Activated T-helper 2 cell treated with anti-CD3 and anti-CD28 coated beads, Interferon-gamma antibody, Interleukin-2, Interleukin-4, amounts not matched to agents 10 μg/mL and 5 μg/mL and 100 μg/mL, durations not matched to agents 14 hours and 24 hours and 36 hours (primary cell): ENCODE measurements at regions not wholly inside any gene's neighbourhood (a gene's known extent, or its start where the extent isn't known, plus 50 kb on each side); places are given as distances from the start of the nearest gene placed in this dataset.

ENCODE experiments used
- DNase-seq: peaks from one replicate; pipeline ENCODE4 v3.0.0; 2021; ENCODE audit warnings: low spot score
- H3K27ac Mint-ChIP-seq: one replicate; pipeline ENCODE4 v1.8.0; 2021; ENCODE audit warnings: mixed read lengths
- H3K27me3 Mint-ChIP-seq: one replicate; pipeline ENCODE4 v1.8.0; 2021; ENCODE audit warnings: low read depth, mixed read lengths
- H3K36me3 Mint-ChIP-seq: one replicate; pipeline ENCODE4 v1.8.0; 2021; ENCODE audit warnings: low read depth, mixed read lengths
- H3K4me1 Mint-ChIP-seq: one replicate; pipeline ENCODE4 v1.8.0; 2021; ENCODE audit warnings: low read depth, mixed read lengths
- H3K4me3 Mint-ChIP-seq: one replicate; pipeline ENCODE4 v1.8.0; 2021; ENCODE audit warnings: low read depth, mild to moderate bottlenecking, moderate library complexity, mixed read lengths
- H3K9me3 Mint-ChIP-seq: one replicate; pipeline ENCODE4 v1.8.0; 2021; ENCODE audit warnings: mixed read lengths
- intact Hi-C: fragments of 100-400 bp; cut with micrococcal nuclease; formaldehyde crosslinking; loops from one replicate; pipeline ENCODE4 v1.15.1; 2023

GRCh38 chr5:106185661-106186081 is 1485.1 kb downstream of the EFNA5 start:
- no peak overlapping the region for H3K27ac Mint-ChIP-seq
- intact Hi-C loops: no loop called here
- H3K36me3 Mint-ChIP-seq: no peaks in the 10 kb centered on the region
- H3K27me3 Mint-ChIP-seq: no peaks in the 10 kb centered on the region
- H3K4me3 Mint-ChIP-seq: no peak overlapping the region
- H3K4me1 Mint-ChIP-seq: no peaks in the 10 kb centered on the region
- peaks cover 21% of the 10 kb centered on the region for H3K9me3 Mint-ChIP-seq
- DNase-seq: no peak

GRCh38 chr5:106174903-106175302 is 1495.8 kb downstream of the EFNA5 start:
- H3K9me3 Mint-ChIP-seq: peaks cover 17% of the 10 kb centered on the region
- intact Hi-C loops: no loop called here
- no peak for DNase-seq
- no peaks in the 10 kb centered on the region for H3K36me3 Mint-ChIP-seq
- H3K27me3 Mint-ChIP-seq: no peaks in the 10 kb centered on the region
- no peaks in the 10 kb centered on the region for H3K4me1 Mint-ChIP-seq
- H3K27ac Mint-ChIP-seq: no peak overlapping the region
- no peak overlapping the region for H3K4me3 Mint-ChIP-seq

GRCh38 chr5:106172681-106173532 is 1497.8 kb downstream of the EFNA5 start:
- Mint-ChIP-seq H3K4me1 (no peaks in the 10 kb centered on the region), H3K36me3 (no peaks in the 10 kb centered on the region), H3K9me3 (peaks cover 17% of the 10 kb centered on the region), H3K4me3 (no peak overlapping the region), H3K27ac (no peak overlapping the region), H3K27me3 (no peaks in the 10 kb centered on the region)
- intact Hi-C loops: no loop called here
- DNase-seq: no peak

GRCh38 chr5:106171708-106172107 is 1499.0 kb downstream of the EFNA5 start:
- intact Hi-C loops: no loop called here
- DNase-seq: no peak
- H3K4me3 Mint-ChIP-seq: no peak overlapping the region
- H3K27me3 Mint-ChIP-seq: no peaks in the 10 kb centered on the region
- H3K27ac Mint-ChIP-seq: no peak overlapping the region
- no peaks in the 10 kb centered on the region for H3K36me3 Mint-ChIP-seq
- peaks cover 12% of the 10 kb centered on the region for H3K9me3 Mint-ChIP-seq
- H3K4me1 Mint-ChIP-seq: no peaks in the 10 kb centered on the region

- intact Hi-C loops: no loop called here
- DNase-seq: no peak
- H3K9me3 Mint-ChIP-seq: peaks cover 12% of the 10 kb centered on the region
- H3K27me3 Mint-ChIP-seq: no peaks in the 10 kb centered on the region
- H3K4me3 Mint-ChIP-seq: no peak overlapping the region
- no peak overlapping the region for H3K27ac Mint-ChIP-seq
- H3K4me1 Mint-ChIP-seq: no peaks in the 10 kb centered on the region
- no peaks in the 10 kb centered on the region for H3K36me3 Mint-ChIP-seq
These were observed 1499.6 kb downstream of the EFNA5 start for GRCh38 chr5:106171132-106171531.

- H3K36me3 Mint-ChIP-seq: no peaks in the 10 kb centered on the region
- H3K27ac Mint-ChIP-seq: no peak overlapping the region
- intact Hi-C loops: no loop called here
- H3K9me3 Mint-ChIP-seq: peaks cover 11% of the 10 kb centered on the region
- no peaks in the 10 kb centered on the region for H3K4me1 Mint-ChIP-seq
- DNase-seq: no peak
- H3K4me3 Mint-ChIP-seq: no peak overlapping the region
- H3K27me3 Mint-ChIP-seq: no peaks in the 10 kb centered on the region
These were observed 1503.0 kb downstream of the EFNA5 start for GRCh38 chr5:106167766-106168165.

- Mint-ChIP-seq H3K27ac (no peak overlapping the region), H3K4me3 (no peak overlapping the region), H3K4me1 (no peaks in the 10 kb centered on the region), H3K9me3 (peaks cover 18% of the 10 kb centered on the region), H3K36me3 (no peaks in the 10 kb centered on the region), H3K27me3 (no peaks in the 10 kb centered on the region)
- DNase-seq: no peak
- intact Hi-C loops: no loop called here
These were observed 1507.5 kb downstream of the EFNA5 start for GRCh38 chr5:106163233-106163632.

- peaks cover 15% of the 10 kb centered on the region for H3K9me3 Mint-ChIP-seq
- no peaks in the 10 kb centered on the region for H3K27me3 Mint-ChIP-seq
- DNase-seq: no peak
- no peak overlapping the region for H3K4me3 Mint-ChIP-seq
- intact Hi-C loops: no loop called here
- no peaks in the 10 kb centered on the region for H3K4me1 Mint-ChIP-seq
- no peak overlapping the region for H3K27ac Mint-ChIP-seq
- no peaks in the 10 kb centered on the region for H3K36me3 Mint-ChIP-seq
These were observed 1511.1 kb downstream of the EFNA5 start for GRCh38 chr5:106159616-106160015.

GRCh38 chr5:106154280-106154716 is 1516.4 kb downstream of the EFNA5 start:
- Mint-ChIP-seq H3K9me3 (peaks cover 19% of the 10 kb centered on the region), H3K27me3 (no peaks in the 10 kb centered on the region), H3K36me3 (no peaks in the 10 kb centered on the region), H3K4me1 (no peaks in the 10 kb centered on the region), H3K27ac (no peak overlapping the region), H3K4me3 (no peak overlapping the region)
- intact Hi-C loops: no loop called here
- DNase-seq: no peak

- Mint-ChIP-seq H3K36me3 (no peaks in the 10 kb centered on the region), H3K27ac (no peak overlapping the region), H3K4me3 (no peak overlapping the region), H3K4me1 (no peaks in the 10 kb centered on the region), H3K9me3 (peaks cover 19% of the 10 kb centered on the region), H3K27me3 (no peaks in the 10 kb centered on the region)
- no peak for DNase-seq
- intact Hi-C loops: no loop called here
These were observed 1518.2 kb downstream of the EFNA5 start for GRCh38 chr5:106152569-106152968.

GRCh38 chr5:106142116-106142515 is 1528.6 kb downstream of the EFNA5 start:
- no peak overlapping the region for H3K27ac Mint-ChIP-seq
- no peak for DNase-seq
- intact Hi-C loops: no loop called here
- H3K36me3 Mint-ChIP-seq: no peaks in the 10 kb centered on the region
- no peaks in the 10 kb centered on the region for H3K27me3 Mint-ChIP-seq
- H3K9me3 Mint-ChIP-seq: peaks cover 9% of the 10 kb centered on the region
- no peaks in the 10 kb centered on the region for H3K4me1 Mint-ChIP-seq
- no peak overlapping the region for H3K4me3 Mint-ChIP-seq

GRCh38 chr5:106140101-106140500 is 1530.6 kb downstream of the EFNA5 start:
- Mint-ChIP-seq H3K4me3 (no peak overlapping the region), H3K4me1 (no peaks in the 10 kb centered on the region), H3K36me3 (no peaks in the 10 kb centered on the region), H3K27me3 (no peaks in the 10 kb centered on the region), H3K9me3 (peaks cover 6% of the 10 kb centered on the region), H3K27ac (no peak overlapping the region)
- intact Hi-C loops: no loop called here
- DNase-seq: no peak

GRCh38 chr5:106136061-106136460 is 1534.7 kb downstream of the EFNA5 start:
- H3K4me1 Mint-ChIP-seq: no peaks in the 10 kb centered on the region

More at GRCh38 chr5:106136061-106136460, 1534.7 kb downstream of the EFNA5 start:
- intact Hi-C loops: no loop called here
- no peaks in the 10 kb centered on the region for H3K27me3 Mint-ChIP-seq
- H3K9me3 Mint-ChIP-seq: peaks cover 9% of the 10 kb centered on the region
- no peak for DNase-seq
- no peak overlapping the region for H3K27ac Mint-ChIP-seq
- no peak overlapping the region for H3K4me3 Mint-ChIP-seq
- H3K36me3 Mint-ChIP-seq: no peaks in the 10 kb centered on the region
